T-helper 1 cell treated with Interleukin-12 subunit alpha and Interleukin-12 subunit beta and Interleukin-4 antibody, amounts not matched to agents 30 μg/mL and 1 μg/mL, for 36 hours (primary cell): ENCODE measurements at regions not wholly inside any gene's neighbourhood (a gene's known extent, or its start where the extent isn't known, plus 50 kb on each side); places are given as distances from the start of the nearest gene placed in this dataset.

Experiments used
- H3K27ac Mint-ChIP-seq: one replicate; pipeline ENCODE4 v1.8.0; 2021; ENCODE audit warnings: mild to moderate bottlenecking, mixed read lengths
- H3K27me3 Mint-ChIP-seq: one replicate; pipeline ENCODE4 v1.8.0; 2021; ENCODE audit warnings: low read depth, mixed read lengths
- H3K36me3 Mint-ChIP-seq: one replicate; pipeline ENCODE4 v1.8.0; 2021; ENCODE audit warnings: low read depth, mixed read lengths
- H3K4me1 Mint-ChIP-seq: one replicate; pipeline ENCODE4 v1.8.0; 2021; ENCODE audit warnings: low read depth, mixed read lengths
- H3K4me3 Mint-ChIP-seq: one replicate; pipeline ENCODE4 v1.8.0; 2021; ENCODE audit warnings: mild to moderate bottlenecking, moderate library complexity, mixed read lengths
- H3K9me3 Mint-ChIP-seq: one replicate; pipeline ENCODE4 v1.8.0; 2021; ENCODE audit warnings: mixed read lengths

GRCh38 chr3:19093084-19093483 lies 55.2 kb upstream of the KCNH8 start:
- H3K9me3 Mint-ChIP-seq, result no peaks in the 10 kb centered on the region
- no peaks in the 10 kb centered on the region for H3K36me3 Mint-ChIP-seq
- H3K27ac Mint-ChIP-seq, result no peak overlapping the region
- no peaks in the 10 kb centered on the region for H3K4me1 Mint-ChIP-seq
- H3K4me3 Mint-ChIP-seq, result no peak overlapping the region
- H3K27me3 Mint-ChIP-seq, result peaks cover 4% of the 10 kb centered on the region

GRCh38 chr3:19077388-19077787 lies 70.9 kb upstream of the KCNH8 start:
- Mint-ChIP-seq H3K9me3 (no peaks in the 10 kb centered on the region), H3K27me3 (no peaks in the 10 kb centered on the region)

GRCh38 chr3:19075037-19075436 lies 73.3 kb upstream of the KCNH8 start:
- Mint-ChIP-seq H3K27me3 (no peaks in the 10 kb centered on the region), H3K4me3 (no peak overlapping the region), H3K4me1 (no peaks in the 10 kb centered on the region), H3K27ac (no peak overlapping the region), H3K9me3 (no peaks in the 10 kb centered on the region), H3K36me3 (no peaks in the 10 kb centered on the region)

More at GRCh38 chr3:19077388-19077787, 70.9 kb upstream of the KCNH8 start:
- Mint-ChIP-seq H3K27ac (no peak overlapping the region), H3K4me1 (no peaks in the 10 kb centered on the region), H3K4me3 (no peak overlapping the region), H3K36me3 (no peaks in the 10 kb centered on the region)

GRCh38 chr3:19074257-19074900 lies 73.9 kb upstream of the KCNH8 start:
- Mint-ChIP-seq H3K27me3 (no peaks in the 10 kb centered on the region), H3K4me1 (no peaks in the 10 kb centered on the region), H3K9me3 (no peaks in the 10 kb centered on the region), H3K4me3 (no peak overlapping the region), H3K27ac (no peak overlapping the region), H3K36me3 (no peaks in the 10 kb centered on the region)

GRCh38 chr3:19073341-19074105 lies 74.8 kb upstream of the KCNH8 start:
- Mint-ChIP-seq H3K27ac (no peak overlapping the region), H3K27me3 (no peaks in the 10 kb centered on the region), H3K36me3 (no peaks in the 10 kb centered on the region), H3K4me1 (no peaks in the 10 kb centered on the region), H3K4me3 (no peak overlapping the region), H3K9me3 (no peaks in the 10 kb centered on the region)

GRCh38 chr3:19070325-19070724 lies 78.0 kb upstream of the KCNH8 start:
- Mint-ChIP-seq H3K4me3 (no peak overlapping the region), H3K27ac (no peak overlapping the region), H3K4me1 (no peaks in the 10 kb centered on the region), H3K27me3 (no peaks in the 10 kb centered on the region), H3K36me3 (no peaks in the 10 kb centered on the region), H3K9me3 (no peaks in the 10 kb centered on the region)

GRCh38 chr3:19065027-19065426 lies 83.3 kb upstream of the KCNH8 start:
- Mint-ChIP-seq H3K4me3 (no peak overlapping the region), H3K36me3 (no peaks in the 10 kb centered on the region), H3K4me1 (no peaks in the 10 kb centered on the region), H3K27me3 (no peaks in the 10 kb centered on the region), H3K27ac (no peak overlapping the region), H3K9me3 (no peaks in the 10 kb centered on the region)

- H3K4me1 Mint-ChIP-seq, result no peaks in the 10 kb centered on the region
- H3K36me3 Mint-ChIP-seq, result no peaks in the 10 kb centered on the region
- H3K27ac Mint-ChIP-seq, result no peak overlapping the region
- peaks cover 3% of the 10 kb centered on the region for H3K27me3 Mint-ChIP-seq
- H3K4me3 Mint-ChIP-seq, result no peak overlapping the region
- H3K9me3 Mint-ChIP-seq, result no peaks in the 10 kb centered on the region
Measured at GRCh38 chr3:19063936-19064335, 84.4 kb upstream of the KCNH8 start.

- no peaks in the 10 kb centered on the region for H3K36me3 Mint-ChIP-seq
- H3K27ac Mint-ChIP-seq, result no peak overlapping the region
- H3K4me1 Mint-ChIP-seq, result no peaks in the 10 kb centered on the region
- H3K27me3 Mint-ChIP-seq, result peaks cover 3% of the 10 kb centered on the region
- H3K4me3 Mint-ChIP-seq, result no peak overlapping the region
- no peaks in the 10 kb centered on the region for H3K9me3 Mint-ChIP-seq
Measured at GRCh38 chr3:19060404-19060803, 87.9 kb upstream of the KCNH8 start.

GRCh38 chr3:19052874-19053273 lies 95.4 kb upstream of the KCNH8 start:
- H3K9me3 Mint-ChIP-seq, result no peaks in the 10 kb centered on the region
- no peaks in the 10 kb centered on the region for H3K27me3 Mint-ChIP-seq
- H3K4me1 Mint-ChIP-seq, result no peaks in the 10 kb centered on the region
- H3K36me3 Mint-ChIP-seq, result no peaks in the 10 kb centered on the region
- no peak overlapping the region for H3K27ac Mint-ChIP-seq
- H3K4me3 Mint-ChIP-seq, result no peak overlapping the region

- no peak overlapping the region for H3K27ac Mint-ChIP-seq
- no peak overlapping the region for H3K4me3 Mint-ChIP-seq
- H3K9me3 Mint-ChIP-seq, result no peaks in the 10 kb centered on the region
- no peaks in the 10 kb centered on the region for H3K4me1 Mint-ChIP-seq
- no peaks in the 10 kb centered on the region for H3K27me3 Mint-ChIP-seq
- no peaks in the 10 kb centered on the region for H3K36me3 Mint-ChIP-seq
Measured at GRCh38 chr3:19046440-19046839, 101.9 kb upstream of the KCNH8 start.

- H3K9me3 Mint-ChIP-seq, result no peaks in the 10 kb centered on the region
- H3K36me3 Mint-ChIP-seq, result no peaks in the 10 kb centered on the region
- H3K27ac Mint-ChIP-seq, result no peak overlapping the region
- H3K4me3 Mint-ChIP-seq, result no peak overlapping the region
- no peaks in the 10 kb centered on the region for H3K4me1 Mint-ChIP-seq
- H3K27me3 Mint-ChIP-seq, result peaks cover 4% of the 10 kb centered on the region
Measured at GRCh38 chr3:19030522-19030839, 117.8 kb upstream of the KCNH8 start.

- no peak overlapping the region for H3K4me3 Mint-ChIP-seq
- H3K9me3 Mint-ChIP-seq, result no peaks in the 10 kb centered on the region
- no peaks in the 10 kb centered on the region for H3K4me1 Mint-ChIP-seq
- no peaks in the 10 kb centered on the region for H3K36me3 Mint-ChIP-seq
- H3K27ac Mint-ChIP-seq, result no peak overlapping the region
- peaks cover 4% of the 10 kb centered on the region for H3K27me3 Mint-ChIP-seq
Measured at GRCh38 chr3:19029837-19030521, 118.3 kb upstream of the KCNH8 start.

- Mint-ChIP-seq H3K4me1 (no peaks in the 10 kb centered on the region), H3K27ac (no peak overlapping the region), H3K36me3 (no peaks in the 10 kb centered on the region), H3K9me3 (no peaks in the 10 kb centered on the region), H3K27me3 (no peaks in the 10 kb centered on the region), H3K4me3 (no peak overlapping the region)
Measured at GRCh38 chr3:19025441-19025840, 122.9 kb upstream of the KCNH8 start.

- Mint-ChIP-seq H3K9me3 (no peaks in the 10 kb centered on the region), H3K27me3 (peaks cover 3% of the 10 kb centered on the region), H3K36me3 (no peaks in the 10 kb centered on the region), H3K4me3 (no peak overlapping the region), H3K27ac (no peak overlapping the region), H3K4me1 (no peaks in the 10 kb centered on the region)
Measured at GRCh38 chr3:19022546-19022945, 125.8 kb upstream of the KCNH8 start.
